Ectodermal cell (in vitro differentiated cells): ENCODE measurements at regions not wholly inside any gene's neighbourhood (a gene's known extent, or its start where the extent isn't known, plus 50 kb on each side); places are given as distances from the start of the nearest gene placed in this dataset.

ENCODE experiments used
- H3K27ac ChIP-seq: 2 replicates; pipeline ENCODE4 v1.7.0; 2013; ENCODE audit warnings: mild to moderate bottlenecking, low read depth, low read length; ENCODE audit not compliant: insufficient read depth, poor library complexity, severe bottlenecking
- H3K27me3 ChIP-seq: 2 replicates; pipeline ENCODE4 v1.7.0; 2013; ENCODE audit warnings: mild to moderate bottlenecking, low read length; ENCODE audit not compliant: insufficient read depth, control insufficient read depth, poor library complexity, severe bottlenecking
- H3K36me3 ChIP-seq: one replicate; pipeline ENCODE4 v1.7.0; 2013; ENCODE audit warnings: low read length; ENCODE audit not compliant: control insufficient read depth, insufficient read depth
- H3K4me1 ChIP-seq: one replicate; pipeline ENCODE4 v1.7.0; 2013; ENCODE audit warnings: low read length; ENCODE audit not compliant: control insufficient read depth, insufficient read depth
- H3K4me3 ChIP-seq: 2 replicates; pipeline ENCODE4 v1.7.0; 2013; ENCODE audit warnings: low read depth, low read length, control low read depth; ENCODE audit not compliant: insufficient read depth
- H3K9me3 ChIP-seq: 2 replicates; pipeline ENCODE4 v1.7.0; 2013; ENCODE audit warnings: mild to moderate bottlenecking, low read length, moderate library complexity; ENCODE audit not compliant: control insufficient read depth
- WGBS, 2 experiments: methylation state at CpG; one replicate each; pipeline ENCODE4 v1.1.7; 2013; ENCODE audit warnings: missing lambda C conversion rate in 2 of 2; 5-methylcytosine and 5-hydroxymethylcytosine counted together

- Histone ChIP-seq H3K27me3 (no peaks in the 10 kb centered on the region), H3K9me3 (no peaks in the 10 kb centered on the region), H3K36me3 (no peaks in the 10 kb centered on the region), H3K27ac (no peak overlapping the region), H3K4me1 (no peaks in the 10 kb centered on the region), H3K4me3 (no peak overlapping the region)
Observed at GRCh38 chr9:1962588-1963106, 52.5 kb upstream of the SMARCA2 start.

- Histone ChIP-seq H3K36me3 (no peaks in the 10 kb centered on the region), H3K9me3 (no peaks in the 10 kb centered on the region), H3K27me3 (no peaks in the 10 kb centered on the region), H3K27ac (no peak overlapping the region), H3K4me3 (no peak overlapping the region), H3K4me1 (no peaks in the 10 kb centered on the region)
- WGBS, 2 experiments: 88 to 89% methylated on average over 2 of the region's 2 CpGs
Observed at GRCh38 chr9:1964093-1964492, 51.1 kb upstream of the SMARCA2 start.
